ENCODE measurements at regions not wholly inside any gene's neighbourhood (a gene's known extent, or its start where the extent isn't known, plus 50 kb on each side); places are given as distances from the start of the nearest gene placed in this dataset.

GRCh38 chr2:4674007-4674406 is 970.6 kb downstream of the DCDC2C start:
- no peak for TF ChIP-seq ZFX (IDR thresholded peaks at IDR 0.05)
- TF ChIP-seq, protein P1, sequence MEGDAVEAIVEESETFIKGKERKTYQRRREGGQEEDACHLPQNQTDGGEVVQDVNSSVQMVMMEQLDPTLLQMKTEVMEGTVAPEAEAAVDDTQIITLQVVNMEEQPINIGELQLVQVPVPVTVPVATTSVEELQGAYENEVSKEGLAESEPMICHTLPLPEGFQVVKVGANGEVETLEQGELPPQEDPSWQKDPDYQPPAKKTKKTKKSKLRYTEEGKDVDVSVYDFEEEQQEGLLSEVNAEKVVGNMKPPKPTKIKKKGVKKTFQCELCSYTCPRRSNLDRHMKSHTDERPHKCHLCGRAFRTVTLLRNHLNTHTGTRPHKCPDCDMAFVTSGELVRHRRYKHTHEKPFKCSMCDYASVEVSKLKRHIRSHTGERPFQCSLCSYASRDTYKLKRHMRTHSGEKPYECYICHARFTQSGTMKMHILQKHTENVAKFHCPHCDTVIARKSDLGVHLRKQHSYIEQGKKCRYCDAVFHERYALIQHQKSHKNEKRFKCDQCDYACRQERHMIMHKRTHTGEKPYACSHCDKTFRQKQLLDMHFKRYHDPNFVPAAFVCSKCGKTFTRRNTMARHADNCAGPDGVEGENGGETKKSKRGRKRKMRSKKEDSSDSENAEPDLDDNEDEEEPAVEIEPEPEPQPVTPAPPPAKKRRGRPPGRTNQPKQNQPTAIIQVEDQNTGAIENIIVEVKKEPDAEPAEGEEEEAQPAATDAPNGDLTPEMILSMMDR (conservative IDR thresholded peaks at IDR 0.05): no peak

DNA sequence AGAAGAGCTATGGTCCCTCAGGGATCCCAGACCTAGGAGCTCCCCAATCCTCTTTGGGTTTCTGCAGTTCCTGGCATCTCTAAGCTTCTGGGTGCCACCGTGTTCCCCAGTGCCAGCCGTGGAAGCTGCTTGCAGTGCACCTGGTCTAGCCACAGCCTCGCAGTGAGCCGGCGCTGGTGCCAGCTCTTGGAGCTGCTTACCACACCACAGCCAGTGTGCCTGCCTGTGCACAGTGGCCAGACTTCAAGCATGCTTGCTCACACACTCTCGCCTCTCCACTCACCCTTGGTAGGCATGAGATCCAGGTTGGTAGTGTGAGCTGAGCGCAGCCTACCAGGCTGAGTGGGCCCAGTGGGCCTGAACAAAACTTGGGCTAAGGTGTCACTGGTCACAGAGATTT is 971.9 kb downstream of the DCDC2C start:
- no peak overlapping the region for H3K27ac ChIP-seq
- TF ChIP-seq, protein P1 (conservative IDR thresholded peaks at IDR 0.05): no peak
- no peak for TF ChIP-seq ZFX (IDR thresholded peaks at IDR 0.05)

More at GRCh38 chr2:4674007-4674406, 970.6 kb downstream of the DCDC2C start:
- no peak overlapping the region for H3K27ac ChIP-seq

- TF ChIP-seq, protein P1 (conservative IDR thresholded peaks at IDR 0.05): no peak
- no peak for TF ChIP-seq ZFX (IDR thresholded peaks at IDR 0.05)
- no peak overlapping the region for H3K27ac ChIP-seq
These were observed 975.6 kb downstream of the DCDC2C start for GRCh38 chr2:4678927-4679326.

DNA sequence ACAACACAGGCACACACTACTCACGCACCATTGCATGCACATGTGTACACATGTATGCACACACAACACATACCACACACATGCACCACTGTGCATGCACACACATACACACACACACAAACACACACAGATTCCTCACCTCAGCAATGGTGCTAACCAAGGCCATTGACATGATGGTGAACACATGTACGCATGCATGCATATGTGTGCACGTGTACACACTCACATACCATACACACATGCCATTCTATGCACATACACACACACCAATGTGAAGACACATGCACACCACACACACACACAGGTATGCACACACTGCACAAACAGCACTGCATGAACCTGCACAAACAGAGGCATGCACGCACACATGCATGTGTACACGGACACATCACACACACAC is 976.0 kb downstream of the DCDC2C start:
- no peak overlapping the region for H3K27ac ChIP-seq
- no peak for TF ChIP-seq ZFX (IDR thresholded peaks at IDR 0.05)
- TF ChIP-seq, protein P1 (conservative IDR thresholded peaks at IDR 0.05): no peak

GRCh38 chr2:4684921-4685320 is 981.5 kb downstream of the DCDC2C start:
- H3K27ac ChIP-seq: no peak overlapping the region
- TF ChIP-seq ZFX (IDR thresholded peaks at IDR 0.05): no peak
- TF ChIP-seq, protein P1 (conservative IDR thresholded peaks at IDR 0.05): no peak

- TF ChIP-seq ZFX (IDR thresholded peaks at IDR 0.05): no peak
- TF ChIP-seq, protein P1 (conservative IDR thresholded peaks at IDR 0.05): no peak
These were observed 987.5 kb downstream of the DCDC2C start for GRCh38 chr2:4690913-4691312.

DNA sequence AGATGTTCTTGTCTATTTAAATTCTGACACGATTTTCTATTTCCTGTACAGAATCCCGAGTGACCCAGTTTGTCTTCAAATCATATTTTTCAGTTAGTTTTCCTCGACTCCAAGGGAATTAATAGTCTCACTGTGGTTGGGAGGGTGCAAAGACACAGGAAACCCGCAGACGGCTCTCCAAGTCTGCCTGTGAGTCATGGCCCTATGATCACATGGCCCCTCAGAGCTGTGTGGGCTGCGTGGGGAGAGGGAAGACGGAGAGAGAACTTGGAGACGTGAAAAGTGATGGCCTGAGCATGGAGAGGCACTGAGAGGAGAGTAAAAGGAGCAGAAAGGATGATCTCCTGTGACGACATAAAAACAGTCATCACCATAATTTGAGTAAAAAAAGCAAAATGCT is 989.9 kb downstream of the DCDC2C start:
- H3K27ac ChIP-seq: no peak overlapping the region
- TF ChIP-seq ZFX (IDR thresholded peaks at IDR 0.05): no peak
- TF ChIP-seq, protein P1 (conservative IDR thresholded peaks at IDR 0.05): no peak

More at GRCh38 chr2:4690913-4691312, 987.5 kb downstream of the DCDC2C start:
- H3K27ac ChIP-seq: no peak overlapping the region

Data from C4-2B (cell line).